Vagina (tissue), 2 donors: ENCODE measurements at regions not wholly inside any gene's neighbourhood (a gene's known extent, or its start where the extent isn't known, plus 50 kb on each side); places are given as distances from the start of the nearest gene placed in this dataset.

Experiments used
- POLR2A ChIP-seq, 2 donors: fragments of 450-650 bp; IDR thresholded peaks; one replicate each; pipeline ENCODE4 v1.6.1; 2017; ENCODE audit warnings: antibody characterized with exemption in 2 of 2, mild to moderate bottlenecking in 2 of 2, moderate library complexity in 2 of 2
- POLR2AphosphoS5 ChIP-seq, 2 donors: sonication (generic); formaldehyde crosslinking; IDR thresholded peaks; one replicate each; pipeline ENCODE4 v1.9.0; 2017; ENCODE audit warnings: antibody characterized with exemption in 2 of 2, mild to moderate bottlenecking in 2 of 2, low read depth in 1 of 2; ENCODE audit not compliant: insufficient read depth in 1 of 2
- TF ChIP-seq, protein P1 (sequence below), 3 experiments: fragments of 450-650 bp in 2 of 3; fragments of 200-600 bp in 1 of 3; sonication (generic) in 1 of 3; IDR thresholded peaks; one replicate each; pipeline ENCODE4 v1.5.1; 2017 to 2019; ENCODE audit warnings: antibody characterized with exemption in 3 of 3, mild to moderate bottlenecking in 2 of 3, moderate library complexity in 2 of 3

DNA sequence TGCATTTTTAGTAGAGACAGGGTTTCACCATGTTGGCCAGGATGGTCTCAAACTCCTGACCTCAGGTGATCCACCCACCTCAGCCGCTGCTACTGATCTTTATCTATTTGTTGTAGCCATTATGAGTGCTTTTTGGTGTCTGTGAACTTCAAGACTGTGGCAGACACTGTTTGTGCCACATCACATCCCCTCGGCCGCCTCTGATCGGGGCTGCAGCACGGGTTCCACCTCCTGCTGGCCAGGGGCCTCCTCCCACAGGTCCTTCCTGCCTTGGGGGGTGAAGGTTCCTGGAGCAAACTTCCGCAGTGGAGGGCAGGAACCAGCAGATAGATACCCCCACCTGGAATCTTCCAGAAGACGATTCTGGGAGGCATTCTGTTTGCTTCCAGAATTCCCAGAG lies 98.5 kb downstream of the C9orf50 start:
- TF ChIP-seq, protein P1, sequence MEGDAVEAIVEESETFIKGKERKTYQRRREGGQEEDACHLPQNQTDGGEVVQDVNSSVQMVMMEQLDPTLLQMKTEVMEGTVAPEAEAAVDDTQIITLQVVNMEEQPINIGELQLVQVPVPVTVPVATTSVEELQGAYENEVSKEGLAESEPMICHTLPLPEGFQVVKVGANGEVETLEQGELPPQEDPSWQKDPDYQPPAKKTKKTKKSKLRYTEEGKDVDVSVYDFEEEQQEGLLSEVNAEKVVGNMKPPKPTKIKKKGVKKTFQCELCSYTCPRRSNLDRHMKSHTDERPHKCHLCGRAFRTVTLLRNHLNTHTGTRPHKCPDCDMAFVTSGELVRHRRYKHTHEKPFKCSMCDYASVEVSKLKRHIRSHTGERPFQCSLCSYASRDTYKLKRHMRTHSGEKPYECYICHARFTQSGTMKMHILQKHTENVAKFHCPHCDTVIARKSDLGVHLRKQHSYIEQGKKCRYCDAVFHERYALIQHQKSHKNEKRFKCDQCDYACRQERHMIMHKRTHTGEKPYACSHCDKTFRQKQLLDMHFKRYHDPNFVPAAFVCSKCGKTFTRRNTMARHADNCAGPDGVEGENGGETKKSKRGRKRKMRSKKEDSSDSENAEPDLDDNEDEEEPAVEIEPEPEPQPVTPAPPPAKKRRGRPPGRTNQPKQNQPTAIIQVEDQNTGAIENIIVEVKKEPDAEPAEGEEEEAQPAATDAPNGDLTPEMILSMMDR (IDR thresholded peaks at IDR 0.05): no peak
- TF ChIP-seq POLR2AphosphoS5 (IDR thresholded peaks at IDR 0.05; ENCODE audit: insufficient read depth in 1 of 2, low read depth in 1 of 2) (no peak), POLR2A (IDR thresholded peaks at IDR 0.05) (no peak)
